ENCODE measurements at regions not wholly inside any gene's neighbourhood (a gene's known extent, or its start where the extent isn't known, plus 50 kb on each side); places are given as distances from the start of the nearest gene placed in this dataset.
A peak's percentile ranks its signal among the peaks of the same experiment; 100 is the strongest.
"Not testable (repeated sequence)": the region's sequence is repeated elsewhere in the genome, so short reads cannot be mapped to it uniquely, and the experiment has no call there.

DNA sequence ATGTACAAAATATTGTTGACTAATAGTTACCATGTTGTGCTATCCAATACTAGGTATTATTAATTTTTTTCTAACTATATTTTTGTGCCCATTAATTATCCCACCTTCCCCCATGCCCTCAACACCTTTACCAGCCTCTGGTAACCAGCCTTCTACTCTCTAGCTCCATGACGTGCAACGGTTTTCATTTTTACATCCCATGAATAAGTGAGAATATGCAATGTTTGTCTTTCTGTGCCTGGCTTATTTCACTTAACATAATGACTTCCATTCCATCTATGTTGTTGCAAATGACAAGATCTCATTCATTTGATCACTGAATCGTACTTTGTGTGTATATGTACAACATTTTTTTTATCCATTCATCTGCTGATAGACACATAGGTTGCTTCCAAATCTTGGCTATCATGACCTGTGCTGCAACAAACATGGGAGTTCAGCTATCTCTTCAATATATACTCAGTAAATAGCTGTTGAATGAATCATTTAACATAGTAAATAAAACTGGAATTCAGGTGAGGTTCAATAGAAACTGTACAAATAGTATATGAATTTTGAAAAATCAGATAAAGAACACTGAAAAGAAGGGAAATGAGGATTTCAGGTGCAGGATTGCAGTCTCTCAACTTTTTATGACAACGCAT is 509.0 kb upstream of the MIR17HG start:
- DNase-seq = no peak

DNA sequence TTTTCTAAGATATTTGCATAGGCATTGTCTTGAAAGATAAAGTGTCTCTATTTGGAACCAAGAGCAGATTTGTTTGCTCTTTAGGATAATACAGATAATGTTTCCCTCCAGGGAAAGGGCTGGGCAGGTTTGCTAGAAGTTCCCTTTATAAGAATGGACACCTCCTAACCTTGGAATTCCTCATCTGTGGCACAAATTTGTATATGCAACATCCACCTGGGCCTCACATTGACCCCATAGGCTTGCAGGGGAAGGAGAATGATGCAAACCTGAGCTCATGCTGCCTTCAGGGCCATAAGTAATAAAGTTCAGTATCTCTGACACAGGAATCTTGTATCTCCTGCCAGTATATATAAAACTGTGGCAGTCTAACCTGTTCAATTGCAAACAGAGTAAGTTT is 508.4 kb upstream of the MIR17HG start:
- DNase-seq = no peak

DNA sequence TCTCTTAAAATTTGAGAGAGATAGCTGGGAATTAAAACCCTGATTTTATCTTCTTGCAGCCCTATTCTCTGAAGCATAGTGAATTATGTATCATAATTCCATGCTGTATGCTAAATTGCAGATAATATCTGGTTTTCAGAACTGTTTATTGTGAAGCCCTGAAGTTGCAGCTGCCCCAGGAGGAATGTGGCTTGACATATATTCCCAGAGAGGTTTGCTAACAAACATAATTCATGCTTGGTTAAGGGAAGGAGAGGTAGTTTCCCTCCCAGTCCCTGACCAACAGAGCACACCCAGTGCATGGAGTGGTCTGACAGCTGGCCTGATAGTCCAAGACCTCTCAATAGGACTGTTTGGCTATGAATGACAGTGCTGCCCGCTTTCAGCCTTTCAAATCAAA is 500.6 kb upstream of the MIR17HG start:
- no peak for DNase-seq

DNA sequence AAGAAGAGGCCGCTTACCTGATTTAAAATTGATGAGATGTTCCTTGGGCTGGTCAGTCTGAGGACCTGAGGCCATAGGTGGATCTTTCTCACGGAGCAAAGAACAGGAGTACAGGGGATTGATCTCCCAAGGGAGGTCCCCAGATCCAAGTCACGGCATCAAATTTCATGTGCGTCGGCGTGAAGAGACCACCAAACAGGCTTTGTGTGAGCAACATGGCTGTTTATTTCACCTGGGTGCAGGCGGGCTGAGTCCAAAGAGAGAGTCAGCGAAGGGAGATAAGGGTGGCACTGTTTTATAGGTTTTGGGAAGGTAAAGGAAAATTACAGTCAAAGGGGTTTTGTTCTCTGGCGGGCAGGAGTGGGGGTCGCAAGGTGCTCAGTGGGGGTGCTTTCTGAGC is 493.8 kb upstream of the MIR17HG start:
- DNase-seq = not testable (repeated sequence)

DNA sequence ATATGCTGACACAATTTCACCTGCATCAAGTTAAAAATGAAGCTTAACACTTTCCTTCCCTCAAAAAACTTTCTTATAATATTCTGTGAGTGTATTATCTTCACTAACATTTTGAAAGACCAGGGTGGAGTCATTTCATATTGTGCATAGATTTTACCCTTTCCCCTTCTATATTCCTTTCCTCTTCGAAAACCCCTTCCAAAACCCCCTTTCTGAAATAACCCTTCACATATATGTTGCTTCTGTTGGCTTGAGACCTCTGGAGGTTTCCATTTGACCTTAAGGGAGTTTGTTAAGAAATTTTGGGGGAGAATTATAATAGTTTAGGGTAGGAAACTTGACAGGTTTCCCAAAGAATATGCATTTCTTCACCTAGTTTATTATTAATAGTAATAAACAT is 489.6 kb upstream of the MIR17HG start:
- DNase-seq = no peak

DNA sequence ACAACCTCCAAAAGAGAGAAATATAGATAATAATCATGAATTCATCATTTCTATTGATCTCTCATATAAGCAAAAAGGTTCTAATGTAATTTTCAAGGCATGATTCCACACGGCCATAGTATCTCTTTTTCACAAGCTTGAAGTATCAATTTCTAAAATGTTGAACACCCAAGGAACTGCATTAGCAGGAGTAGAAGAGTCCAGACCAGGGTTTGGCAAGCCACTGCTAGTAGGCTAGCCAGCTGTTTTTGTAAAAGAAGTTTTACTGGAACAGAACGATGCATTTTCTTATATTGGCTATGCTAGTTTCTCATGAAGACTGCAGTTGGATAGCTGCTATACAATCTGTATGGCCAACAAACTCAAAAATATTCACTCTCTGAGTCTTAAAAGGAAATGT is 481.5 kb upstream of the MIR17HG start:
- no peak for DNase-seq

DNA sequence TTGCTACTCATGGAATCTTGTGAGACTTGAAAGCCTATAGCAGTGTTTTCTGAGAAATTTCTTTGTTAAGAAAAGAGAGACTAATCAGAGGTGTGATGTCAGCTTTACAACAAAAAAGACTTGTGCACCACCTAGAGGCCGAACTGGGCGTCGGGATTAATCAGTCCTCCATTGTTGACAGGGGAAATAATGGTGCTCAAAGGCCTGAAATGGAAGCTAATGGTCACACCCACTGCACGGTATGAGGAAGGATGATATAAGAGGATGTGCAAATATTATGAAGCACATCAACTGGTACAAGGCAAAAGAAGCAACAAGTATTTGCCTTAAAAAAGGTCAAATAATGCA is 480.2 kb upstream of the MIR17HG start:
- DNase-seq = peak; percentile 64

DNA sequence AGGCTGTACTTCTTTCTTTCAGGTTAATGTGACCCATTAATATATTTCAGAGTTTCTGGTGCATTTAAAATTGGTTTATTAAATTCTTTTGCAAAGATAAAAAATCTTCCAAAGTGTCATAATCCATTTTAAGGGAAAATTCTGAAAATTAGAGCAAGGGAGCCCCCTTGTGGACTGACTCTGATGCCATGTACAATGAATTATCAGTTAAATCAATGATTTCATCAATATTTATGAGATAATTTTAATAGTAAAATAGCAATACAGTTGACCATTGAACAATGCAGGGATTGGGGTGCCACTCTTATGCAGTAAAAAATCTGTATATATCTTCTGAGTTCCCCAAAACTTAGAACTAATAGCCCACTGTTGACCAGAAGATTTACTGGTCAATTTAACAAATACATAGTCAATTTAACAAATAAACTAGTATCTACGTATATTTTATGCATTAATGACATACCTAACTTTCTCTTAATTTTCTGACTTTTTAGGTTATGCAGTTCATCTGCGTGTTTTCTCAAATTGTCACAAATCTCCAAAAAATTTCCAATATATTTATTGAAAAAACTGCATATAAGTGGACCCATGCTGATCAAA is 479.1 kb upstream of the MIR17HG start:
- DNase-seq = peak; percentile 12

DNA sequence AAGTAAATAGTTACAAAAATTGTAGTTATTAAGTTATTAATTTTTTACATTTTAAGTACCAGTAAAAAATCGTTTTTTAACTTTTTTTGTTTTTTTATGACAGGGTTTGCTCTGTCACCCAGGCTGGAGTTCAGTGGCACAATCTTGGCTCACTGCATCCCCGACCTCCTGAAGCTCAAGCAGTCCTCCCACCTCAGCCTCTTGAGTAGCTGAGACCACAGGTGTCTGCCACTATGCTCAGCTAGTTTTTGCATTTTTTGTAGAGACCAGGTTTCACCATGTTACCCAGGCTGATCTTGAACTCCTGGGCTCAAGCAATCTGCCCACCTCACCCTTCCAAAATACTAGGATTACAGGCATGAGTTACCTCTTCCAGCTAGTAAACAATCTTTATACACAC is 477.9 kb upstream of the MIR17HG start:
- no peak for DNase-seq

DNA sequence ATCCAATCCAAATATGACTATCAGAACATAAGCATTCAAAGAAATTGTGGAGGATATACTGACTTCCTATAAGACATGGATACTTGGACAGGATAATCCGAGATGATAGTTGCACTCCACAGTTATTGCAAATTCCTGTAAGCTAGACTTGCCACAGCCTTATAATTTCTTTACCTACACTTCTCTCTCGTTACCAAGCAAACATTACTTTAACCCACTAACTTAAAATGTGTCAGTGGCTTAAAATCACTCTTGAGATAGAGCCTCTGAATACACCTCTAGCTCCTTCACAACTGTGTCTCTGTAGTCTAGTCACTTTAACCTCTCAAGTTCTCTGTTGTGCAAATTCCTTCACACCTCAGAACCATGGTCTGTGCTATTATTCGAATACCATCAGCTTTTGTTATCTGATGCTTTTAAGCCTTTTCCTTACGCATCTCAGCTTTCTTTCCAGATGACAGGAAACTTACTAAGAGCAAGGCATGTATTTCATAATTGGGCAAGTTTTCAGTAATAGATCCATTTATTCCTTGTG is 474.9 kb upstream of the MIR17HG start:
- DNase-seq = no peak

DNA sequence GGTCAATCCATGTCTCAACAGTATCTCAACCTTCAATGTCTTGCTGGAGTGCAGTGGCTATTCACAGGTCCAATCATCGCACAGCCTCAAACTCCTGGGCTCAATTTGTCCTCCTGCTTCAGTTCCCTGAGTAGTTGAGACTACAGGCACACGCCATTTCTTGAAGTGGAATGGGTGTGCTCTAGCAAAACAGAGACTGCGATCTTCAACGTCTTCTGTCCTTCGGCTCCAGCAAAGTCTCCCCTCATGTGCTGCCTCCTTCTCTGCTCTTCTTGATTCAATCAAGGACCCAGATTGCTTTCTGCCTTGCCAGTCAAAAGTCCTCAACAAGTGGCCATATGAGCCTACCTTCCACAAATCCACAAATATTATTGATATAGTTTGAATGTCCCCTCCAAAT is 466.7 kb upstream of the MIR17HG start:
- DNase-seq = no peak

DNA sequence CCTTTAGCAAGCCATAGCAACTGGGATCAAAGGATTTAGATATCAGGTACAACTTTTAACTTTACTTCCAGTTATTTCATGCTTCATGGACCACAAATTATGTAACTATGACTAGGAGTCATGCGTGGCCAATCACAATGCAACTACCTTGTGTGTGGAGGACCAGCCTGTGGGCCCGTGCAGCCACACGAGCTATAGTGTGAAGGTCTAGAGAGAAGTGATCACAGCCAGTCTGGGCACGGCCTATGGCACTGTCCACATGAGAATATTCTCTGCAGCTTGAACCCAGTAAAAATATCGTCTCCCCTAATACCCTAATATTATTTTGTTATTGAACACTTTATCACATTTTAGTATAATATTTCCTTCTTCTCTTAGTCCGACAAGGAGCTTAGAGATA is 464.9 kb upstream of the MIR17HG start:
- DNase-seq = no peak

DNA sequence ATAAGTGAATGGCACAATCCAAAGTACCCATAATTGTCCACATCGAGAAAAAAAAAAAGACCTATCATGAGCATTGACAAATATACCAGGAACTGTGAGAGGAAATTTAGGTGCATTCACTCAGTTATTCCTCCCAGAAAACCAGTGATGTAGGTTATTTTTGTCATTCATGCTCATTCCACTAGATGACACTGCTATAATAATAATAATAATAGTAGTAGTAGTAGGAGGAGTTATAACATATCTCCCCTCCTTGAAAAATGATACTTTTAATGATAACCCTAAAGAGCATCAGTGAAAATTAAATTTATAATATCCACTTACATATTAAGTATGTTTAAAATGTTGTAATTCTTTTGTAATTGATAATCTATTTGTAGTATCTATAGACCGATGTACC is 463.9 kb upstream of the MIR17HG start:
- no peak for DNase-seq

DNA sequence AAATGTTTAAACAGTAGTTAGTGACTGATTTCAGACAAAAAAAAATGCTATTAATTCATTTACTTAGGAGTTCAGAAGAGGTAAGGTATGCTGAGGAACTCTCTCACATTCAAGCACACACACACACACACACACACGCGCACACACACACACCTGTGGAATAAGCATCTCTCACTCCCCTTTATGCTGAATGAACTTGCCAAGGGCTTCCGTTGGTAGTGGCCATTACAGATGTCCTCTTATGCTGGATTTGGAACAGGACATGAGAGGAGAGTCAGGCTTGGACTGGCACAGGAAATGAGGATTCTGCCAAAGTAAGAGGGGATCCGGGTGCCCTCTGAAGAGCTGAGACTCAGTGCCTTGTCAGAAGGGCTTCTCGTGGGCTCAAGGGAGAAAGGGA is 463.4 kb upstream of the MIR17HG start:
- no peak for DNase-seq

DNA sequence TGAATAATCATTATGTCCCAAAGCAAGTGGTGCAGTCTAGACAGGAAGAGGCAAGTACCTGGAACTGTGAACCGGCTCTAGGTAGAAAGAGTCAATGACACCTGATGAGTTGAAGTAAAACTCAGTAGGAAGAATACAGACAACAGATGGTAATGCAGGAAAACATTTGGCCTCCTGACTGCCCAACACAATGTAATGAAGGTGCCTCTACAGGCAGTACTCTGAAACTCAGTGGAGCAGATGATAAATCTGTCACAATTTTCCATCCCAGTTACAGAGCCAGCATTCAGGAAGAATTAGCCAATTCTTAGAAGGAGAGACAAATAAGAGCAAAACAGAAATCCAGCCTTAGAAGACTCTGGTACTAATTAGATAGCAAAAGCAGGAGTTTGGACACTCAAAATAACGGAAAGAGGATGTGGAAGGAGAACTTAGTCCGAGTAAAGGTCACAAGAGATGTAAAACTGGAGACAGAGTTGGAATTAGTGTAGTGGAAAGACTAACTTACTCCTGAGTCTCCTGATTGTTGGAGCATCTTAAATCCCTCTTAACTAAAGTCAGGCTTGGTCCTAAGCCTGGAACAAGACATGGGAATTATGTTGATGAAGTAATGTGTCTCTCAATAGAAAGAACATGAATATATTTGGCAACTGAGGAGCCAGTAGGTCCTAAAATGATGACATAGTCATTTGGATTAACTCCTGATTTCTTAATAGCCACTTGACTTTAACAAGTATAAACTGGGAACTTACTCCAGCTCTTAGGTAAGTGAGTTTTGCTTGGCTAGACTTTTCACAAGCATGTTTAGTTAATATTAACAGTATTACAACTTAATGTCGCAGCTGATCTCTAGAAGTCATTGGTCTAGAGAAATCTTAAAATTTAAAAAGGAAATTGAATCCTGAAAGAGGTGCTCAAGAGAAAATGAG is 457.3 kb upstream of the MIR17HG start:
- no peak for DNase-seq

DNA sequence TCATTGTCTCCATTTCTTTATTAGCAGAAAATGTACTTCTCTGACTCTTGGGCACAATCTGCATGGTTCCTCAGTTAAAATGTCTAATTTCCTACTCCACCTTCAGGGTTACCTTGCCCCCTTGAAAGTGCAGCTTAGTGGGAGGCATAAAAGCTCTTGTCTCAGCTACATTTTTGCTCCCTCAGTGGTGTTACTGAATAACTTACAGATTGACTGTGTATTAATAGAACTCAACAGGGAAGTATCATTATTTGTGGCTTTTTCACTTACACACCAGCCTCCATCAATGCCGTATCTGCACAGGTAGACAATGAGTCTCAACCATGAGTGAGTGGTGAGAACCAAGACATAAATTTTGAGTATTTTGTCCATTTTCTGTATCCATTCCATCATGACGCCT is 456.2 kb upstream of the MIR17HG start:
- no peak for DNase-seq

DNA sequence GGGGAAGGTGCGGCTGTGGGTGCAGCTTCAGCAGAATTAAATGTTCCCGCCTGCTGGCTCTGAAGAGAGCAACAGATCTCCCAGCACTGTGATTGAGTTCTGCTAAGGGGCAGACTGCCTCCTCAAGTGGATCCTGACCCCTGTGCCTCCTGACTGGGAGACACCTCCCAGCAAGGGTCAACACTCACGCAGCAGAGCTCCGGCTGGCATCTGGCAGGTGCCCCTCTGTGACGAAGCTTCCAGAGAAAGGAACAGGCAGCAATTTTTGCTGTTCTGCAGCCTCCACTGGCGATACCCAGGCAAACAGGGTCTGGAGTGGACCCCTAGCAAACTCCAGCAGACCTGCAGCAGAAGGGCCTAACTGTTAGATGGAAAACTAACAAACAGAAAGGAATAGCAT is 454.3 kb upstream of the MIR17HG start:
- not testable (repeated sequence) for DNase-seq

DNA sequence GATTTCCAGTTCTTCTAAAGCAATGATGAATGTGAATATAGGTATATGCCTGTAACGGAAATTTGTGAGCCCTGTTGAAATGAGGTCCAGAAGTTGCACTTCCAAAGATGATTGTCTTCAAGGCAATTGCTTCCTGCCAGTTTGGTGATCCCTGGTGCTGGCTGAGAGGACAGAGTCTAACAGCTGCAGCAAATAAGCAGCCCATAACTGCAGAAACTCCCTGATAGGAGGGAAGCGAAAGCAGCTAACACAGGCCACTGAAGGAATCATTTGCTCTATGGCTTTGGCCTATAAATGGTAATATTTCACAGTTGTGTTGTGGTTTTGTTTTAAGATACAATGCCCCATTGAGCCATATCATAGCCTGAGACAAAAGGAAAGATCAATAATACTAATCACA is 451.5 kb upstream of the MIR17HG start:
- DNase-seq = no peak

DNA sequence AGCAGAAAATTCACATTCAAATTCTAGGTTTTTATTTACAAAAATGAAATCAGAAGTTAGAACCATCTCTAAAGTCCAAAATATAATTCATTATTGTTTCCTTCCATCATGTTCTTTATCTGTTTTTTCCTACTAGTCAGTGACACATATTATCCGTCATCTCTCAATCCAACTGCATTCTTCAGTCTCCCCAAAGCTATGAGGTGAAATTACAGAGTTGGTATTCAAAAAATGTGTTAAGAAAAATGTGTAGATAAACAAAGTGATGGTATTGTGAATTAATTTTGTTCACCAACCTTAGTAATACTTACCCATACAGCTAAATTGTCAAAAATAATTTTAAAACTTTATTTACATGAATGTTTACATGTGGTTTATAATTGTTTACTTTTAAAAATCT is 448.7 kb upstream of the MIR17HG start:
- DNase-seq = peak; percentile 2

DNA sequence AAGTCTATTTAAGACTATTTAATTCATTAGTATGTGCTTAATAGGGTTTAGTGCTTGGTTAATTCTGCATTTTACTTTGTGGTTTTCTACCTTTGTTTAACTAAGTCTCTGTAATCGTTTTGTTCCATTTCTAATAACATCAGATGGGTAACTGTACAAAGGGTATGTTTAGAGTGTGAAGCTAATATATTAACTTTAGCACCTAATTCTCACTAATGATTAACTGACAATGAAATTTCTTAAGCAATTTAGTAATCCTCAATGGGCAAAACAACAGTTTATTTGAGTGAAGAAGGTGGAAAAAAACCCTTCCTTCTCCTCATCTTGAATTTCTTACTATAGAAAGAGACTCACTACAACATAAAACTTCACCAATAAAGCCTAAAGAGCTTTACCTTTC is 448.1 kb upstream of the MIR17HG start:
- no peak for DNase-seq

DNA sequence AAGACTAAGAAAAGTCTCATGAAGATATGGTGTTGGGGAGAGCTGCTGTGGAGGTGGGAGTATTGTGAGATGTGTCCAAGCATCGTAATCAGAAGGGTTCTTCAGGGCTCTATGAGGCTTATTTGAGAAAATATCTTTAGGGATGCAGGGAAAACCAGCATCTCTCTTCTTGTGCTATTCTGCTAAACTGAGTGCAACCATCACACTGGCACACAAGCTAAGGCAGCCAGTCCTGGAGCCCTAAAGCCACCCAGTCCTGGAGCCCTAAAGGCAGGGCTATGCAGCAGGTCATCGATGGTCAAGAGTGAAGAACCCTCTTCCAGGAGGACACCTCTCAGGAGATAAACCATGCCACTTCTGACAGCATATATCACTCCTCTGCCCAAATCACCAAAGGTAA is 445.2 kb upstream of the MIR17HG start:
- no peak for DNase-seq

DNA sequence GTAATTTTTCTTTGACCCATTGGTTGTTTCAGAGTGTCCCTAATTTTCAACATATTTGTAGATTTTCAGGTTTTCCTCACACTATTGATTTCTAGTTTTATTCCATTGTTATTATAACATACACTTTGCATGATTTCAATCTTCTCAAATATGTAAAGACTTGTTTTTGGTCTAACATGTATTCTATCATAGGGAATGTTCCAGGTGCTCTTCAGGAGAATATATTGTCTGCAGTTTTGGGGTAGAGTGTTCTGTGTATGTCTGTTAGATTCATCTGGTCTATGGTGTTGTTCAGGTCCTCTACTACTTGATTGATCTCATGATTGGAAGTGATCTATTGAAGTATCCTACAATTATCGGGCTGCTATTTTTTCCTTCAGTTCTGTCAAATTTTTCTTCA is 440.9 kb upstream of the MIR17HG start:
- DNase-seq = no peak

DNA sequence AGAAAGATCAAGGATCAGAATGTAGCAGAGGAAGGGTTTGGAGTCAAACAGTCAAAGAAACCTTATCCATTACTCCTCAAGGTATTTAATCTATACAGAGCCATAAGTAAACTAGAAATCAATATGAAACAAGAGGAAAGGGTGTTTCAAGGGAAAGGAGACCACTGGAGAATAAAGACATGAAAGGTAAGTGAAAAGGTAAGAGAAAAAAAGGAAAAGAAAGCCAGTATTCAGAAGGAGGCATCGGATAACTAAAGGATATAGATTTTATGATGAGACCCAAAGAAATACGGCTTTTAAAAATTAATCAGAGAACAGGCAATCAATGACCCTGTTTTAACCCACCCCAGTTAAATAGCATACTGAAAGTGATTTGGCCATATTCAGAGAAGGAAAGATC is 438.7 kb upstream of the MIR17HG start:
- no peak for DNase-seq
